ENCODE measurements at regions not wholly inside any gene's neighbourhood (a gene's known extent, or its start where the extent isn't known, plus 50 kb on each side); places are given as distances from the start of the nearest gene placed in this dataset.

GRCh38 chr2:221343524-221343923, 228.6 kb downstream of the EPHA4 start:
- no peaks in the 10 kb centered on the region for H3K27me3 ChIP-seq (ENCODE audit: control insufficient read depth, insufficient read depth, low read length)
- no peaks in the 10 kb centered on the region for H3K9me3 ChIP-seq (ENCODE audit: control insufficient read depth, insufficient read depth, low read length)
- no peaks in the 10 kb centered on the region for H3K4me1 ChIP-seq (ENCODE audit: control insufficient read depth, insufficient read depth, low read length)
- H3K4me3 ChIP-seq (ENCODE audit: low read depth, low read length): no peak overlapping the region
- no peak overlapping the region for H3K9ac ChIP-seq (ENCODE audit: low read depth, low read length)
- no peaks in the 10 kb centered on the region for H3K36me3 ChIP-seq (ENCODE audit: control insufficient read depth, insufficient read depth, low read length)

DNA sequence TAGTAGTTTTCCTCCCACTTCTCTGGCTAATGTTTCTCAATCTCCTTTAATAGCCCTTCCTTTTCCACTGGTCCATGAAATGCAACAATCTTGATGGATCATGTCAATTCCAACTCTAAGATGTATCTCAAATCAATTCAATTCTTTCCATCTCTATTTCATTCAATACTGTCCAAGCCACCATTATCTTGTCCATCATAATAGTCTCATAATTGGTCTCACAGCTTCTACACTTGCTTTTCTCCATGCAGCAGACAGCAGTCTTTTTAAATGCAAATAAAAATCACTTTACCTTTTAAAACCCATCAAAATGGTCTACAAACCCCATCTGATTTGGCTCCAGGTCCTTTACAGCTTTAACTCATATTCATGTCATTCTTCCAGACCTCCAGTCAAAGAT, 226.6 kb downstream of the EPHA4 start:
- Histone ChIP-seq H3K9ac (ENCODE audit: low read depth, low read length) (no peak overlapping the region), H3K9me3 (ENCODE audit: control insufficient read depth, insufficient read depth, low read length) (no peaks in the 10 kb centered on the region), H3K36me3 (ENCODE audit: control insufficient read depth, insufficient read depth, low read length) (no peaks in the 10 kb centered on the region), H3K4me3 (ENCODE audit: low read depth, low read length) (no peak overlapping the region), H3K27me3 (ENCODE audit: control insufficient read depth, insufficient read depth, low read length) (no peaks in the 10 kb centered on the region), H3K4me1 (ENCODE audit: control insufficient read depth, insufficient read depth, low read length) (no peaks in the 10 kb centered on the region)

DNA sequence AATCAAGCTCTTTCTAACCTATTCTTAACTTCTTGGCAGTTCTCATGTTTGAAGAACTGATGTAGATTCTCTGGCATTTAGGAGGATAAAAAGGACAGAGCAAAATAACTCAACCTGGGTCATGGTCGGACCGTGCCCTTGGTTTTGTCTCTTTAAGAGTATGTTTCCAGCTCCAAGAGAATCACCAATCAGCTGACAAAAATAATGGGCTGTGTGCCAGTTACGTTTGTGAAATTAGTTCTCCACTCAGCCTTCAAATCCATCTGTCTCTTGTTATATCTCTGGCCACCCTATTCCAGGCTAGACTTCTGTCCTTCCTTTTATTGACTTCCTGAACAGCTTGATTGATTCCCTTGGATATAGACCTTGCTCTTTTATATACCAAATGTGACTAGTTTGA, 225.7 kb downstream of the EPHA4 start:
- H3K27me3 ChIP-seq (ENCODE audit: control insufficient read depth, insufficient read depth, low read length): no peaks in the 10 kb centered on the region
- H3K9me3 ChIP-seq (ENCODE audit: control insufficient read depth, insufficient read depth, low read length): no peaks in the 10 kb centered on the region

DNA sequence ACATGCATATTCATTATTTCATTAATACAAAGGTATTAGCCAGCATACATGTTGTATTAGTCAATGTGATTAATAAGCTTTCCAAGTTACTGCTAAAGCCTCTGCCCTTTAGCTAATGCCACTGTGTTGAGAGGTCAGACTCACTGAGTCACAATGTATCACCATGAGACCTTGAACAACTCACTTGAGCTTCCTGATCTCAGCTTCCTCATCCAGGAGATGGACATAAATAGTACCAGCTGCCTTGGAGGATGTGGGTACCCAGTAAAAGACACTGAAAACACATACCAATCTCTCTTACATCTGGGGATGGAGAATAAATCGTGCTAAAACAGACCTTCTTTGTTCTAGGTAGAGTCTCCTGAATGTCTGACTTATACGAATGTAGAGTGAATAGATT, 224.6 kb downstream of the EPHA4 start:
- Histone ChIP-seq H3K4me1 (ENCODE audit: control insufficient read depth, insufficient read depth, low read length) (no peaks in the 10 kb centered on the region), H3K27me3 (ENCODE audit: control insufficient read depth, insufficient read depth, low read length) (no peaks in the 10 kb centered on the region), H3K9ac (ENCODE audit: low read depth, low read length) (no peak overlapping the region), H3K4me3 (ENCODE audit: low read depth, low read length) (no peak overlapping the region), H3K9me3 (ENCODE audit: control insufficient read depth, insufficient read depth, low read length) (no peaks in the 10 kb centered on the region), H3K36me3 (ENCODE audit: control insufficient read depth, insufficient read depth, low read length) (no peaks in the 10 kb centered on the region)

More for the DNA sequence above, 225.7 kb downstream of the EPHA4 start:
- Histone ChIP-seq H3K4me3 (ENCODE audit: low read depth, low read length) (no peak overlapping the region), H3K36me3 (ENCODE audit: control insufficient read depth, insufficient read depth, low read length) (no peaks in the 10 kb centered on the region), H3K4me1 (ENCODE audit: control insufficient read depth, insufficient read depth, low read length) (no peaks in the 10 kb centered on the region), H3K9ac (ENCODE audit: low read depth, low read length) (no peak overlapping the region)

DNA sequence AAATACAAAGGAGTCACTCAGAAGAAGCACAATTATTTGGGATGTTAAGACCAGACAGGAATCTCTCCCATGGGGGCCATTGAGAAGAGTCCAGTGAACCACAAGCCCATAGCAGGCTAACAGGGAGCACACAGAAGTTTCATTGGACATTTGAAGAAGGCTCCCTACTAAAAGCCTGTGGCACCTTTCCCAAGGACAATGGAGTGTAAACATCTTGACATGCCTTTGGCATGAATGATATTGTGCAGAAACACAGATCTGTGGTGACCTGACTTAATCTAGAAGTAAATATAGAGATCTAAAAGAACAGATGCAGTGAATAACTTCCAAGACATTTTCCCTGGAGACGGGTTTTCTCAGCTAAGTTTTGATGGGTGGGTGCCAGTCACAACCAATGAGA, 221.5 kb downstream of the EPHA4 start:
- H3K9ac ChIP-seq (ENCODE audit: low read depth, low read length): no peak overlapping the region
- H3K4me1 ChIP-seq (ENCODE audit: control insufficient read depth, insufficient read depth, low read length): no peaks in the 10 kb centered on the region
- no peaks in the 10 kb centered on the region for H3K36me3 ChIP-seq (ENCODE audit: control insufficient read depth, insufficient read depth, low read length)
- H3K27me3 ChIP-seq (ENCODE audit: control insufficient read depth, insufficient read depth, low read length): no peaks in the 10 kb centered on the region
- no peak overlapping the region for H3K4me3 ChIP-seq (ENCODE audit: low read depth, low read length)
- no peaks in the 10 kb centered on the region for H3K9me3 ChIP-seq (ENCODE audit: control insufficient read depth, insufficient read depth, low read length)

GRCh38 chr2:221353201-221353600, 218.9 kb downstream of the EPHA4 start:
- no peaks in the 10 kb centered on the region for H3K9me3 ChIP-seq (ENCODE audit: control insufficient read depth, insufficient read depth, low read length)
- H3K9ac ChIP-seq (ENCODE audit: low read depth, low read length): no peak overlapping the region
- no peaks in the 10 kb centered on the region for H3K4me1 ChIP-seq (ENCODE audit: control insufficient read depth, insufficient read depth, low read length)
- H3K36me3 ChIP-seq (ENCODE audit: control insufficient read depth, insufficient read depth, low read length): no peaks in the 10 kb centered on the region
- H3K4me3 ChIP-seq (ENCODE audit: low read depth, low read length): no peak overlapping the region
- H3K27me3 ChIP-seq (ENCODE audit: control insufficient read depth, insufficient read depth, low read length): no peaks in the 10 kb centered on the region

GRCh38 chr2:221360312-221360711, 211.8 kb downstream of the EPHA4 start:
- H3K4me3 ChIP-seq (ENCODE audit: low read depth, low read length): no peak overlapping the region
- H3K27me3 ChIP-seq (ENCODE audit: control insufficient read depth, insufficient read depth, low read length): no peaks in the 10 kb centered on the region

GRCh38 chr2:221360742-221361141, 211.4 kb downstream of the EPHA4 start:
- Histone ChIP-seq H3K9me3 (ENCODE audit: control insufficient read depth, insufficient read depth, low read length) (no peaks in the 10 kb centered on the region), H3K9ac (ENCODE audit: low read depth, low read length) (no peak overlapping the region), H3K27me3 (ENCODE audit: control insufficient read depth, insufficient read depth, low read length) (no peaks in the 10 kb centered on the region), H3K4me1 (ENCODE audit: control insufficient read depth, insufficient read depth, low read length) (no peaks in the 10 kb centered on the region), H3K36me3 (ENCODE audit: control insufficient read depth, insufficient read depth, low read length) (no peaks in the 10 kb centered on the region), H3K4me3 (ENCODE audit: low read depth, low read length) (no peak overlapping the region)

More at GRCh38 chr2:221360312-221360711, 211.8 kb downstream of the EPHA4 start:
- H3K4me1 ChIP-seq (ENCODE audit: control insufficient read depth, insufficient read depth, low read length): no peaks in the 10 kb centered on the region
- no peaks in the 10 kb centered on the region for H3K9me3 ChIP-seq (ENCODE audit: control insufficient read depth, insufficient read depth, low read length)
- no peaks in the 10 kb centered on the region for H3K36me3 ChIP-seq (ENCODE audit: control insufficient read depth, insufficient read depth, low read length)
- H3K9ac ChIP-seq (ENCODE audit: low read depth, low read length): no peak overlapping the region

GRCh38 chr2:221361633-221362032, 210.5 kb downstream of the EPHA4 start:
- H3K27me3 ChIP-seq (ENCODE audit: control insufficient read depth, insufficient read depth, low read length): no peaks in the 10 kb centered on the region
- no peaks in the 10 kb centered on the region for H3K9me3 ChIP-seq (ENCODE audit: control insufficient read depth, insufficient read depth, low read length)
- no peak overlapping the region for H3K4me3 ChIP-seq (ENCODE audit: low read depth, low read length)
- no peak overlapping the region for H3K9ac ChIP-seq (ENCODE audit: low read depth, low read length)
- H3K4me1 ChIP-seq (ENCODE audit: control insufficient read depth, insufficient read depth, low read length): no peaks in the 10 kb centered on the region
- no peaks in the 10 kb centered on the region for H3K36me3 ChIP-seq (ENCODE audit: control insufficient read depth, insufficient read depth, low read length)

DNA sequence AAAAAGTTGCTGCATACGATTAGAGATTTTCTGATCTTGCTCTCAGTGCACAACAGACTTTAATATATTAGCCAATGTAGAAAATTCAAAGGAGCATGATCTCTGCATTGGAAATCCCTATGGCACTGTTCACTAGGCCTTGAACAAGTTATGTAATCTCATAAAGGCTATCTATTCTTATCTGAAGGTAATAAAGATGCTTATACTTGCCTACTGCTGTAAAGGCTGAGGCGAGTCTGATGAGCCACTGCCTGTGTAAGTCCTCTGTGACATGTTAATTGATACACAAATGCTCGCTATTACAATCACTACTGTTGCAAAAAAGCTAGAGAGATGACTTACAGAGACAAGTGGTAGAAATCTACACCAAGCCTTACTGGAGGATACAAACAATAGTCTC, 207.4 kb downstream of the EPHA4 start:
- no peak overlapping the region for H3K4me3 ChIP-seq (ENCODE audit: low read depth, low read length)
- no peak overlapping the region for H3K9ac ChIP-seq (ENCODE audit: low read depth, low read length)
- H3K9me3 ChIP-seq (ENCODE audit: control insufficient read depth, insufficient read depth, low read length): no peaks in the 10 kb centered on the region
- H3K27me3 ChIP-seq (ENCODE audit: control insufficient read depth, insufficient read depth, low read length): no peaks in the 10 kb centered on the region
- no peaks in the 10 kb centered on the region for H3K4me1 ChIP-seq (ENCODE audit: control insufficient read depth, insufficient read depth, low read length)
- no peaks in the 10 kb centered on the region for H3K36me3 ChIP-seq (ENCODE audit: control insufficient read depth, insufficient read depth, low read length)
